HEK293T (cell line): ENCODE measurements at regions not wholly inside any gene's neighbourhood (a gene's known extent, or its start where the extent isn't known, plus 50 kb on each side); places are given as distances from the start of the nearest gene placed in this dataset.

ENCODE experiments used
- CTCF ChIA-PET: fragments of 350-600 bp; formaldehyde crosslinking; extraction: SDS; loops from one replicate; lab custom pipeline; 2021; ENCODE audit warnings: antibody characterized with exemption, inconsistent platforms; lab: Yijun Ruan, JAX
- POLR2A ChIA-PET: fragments of 350-600 bp; formaldehyde crosslinking; extraction: SDS; loops from one replicate; lab custom pipeline; 2020; ENCODE audit warnings: antibody characterized with exemption, inconsistent platforms; lab: Yijun Ruan, JAX
- DNase-seq: peaks from one replicate; pipeline ENCODE4 v3.0.0; 2012; ENCODE audit warnings: mixed read lengths; ENCODE audit errors: extremely low spot score
- ARNT ChIP-seq: fragments of 450-650 bp; IDR thresholded peaks from 2 replicates; pipeline ENCODE4 v1.6.1; 2017; ENCODE audit warnings: mild to moderate bottlenecking
- BHLHE40 ChIP-seq: fragments of 450-650 bp; IDR thresholded peaks from 2 replicates; pipeline ENCODE4 v1.6.1; 2016; ENCODE audit warnings: mild to moderate bottlenecking, moderate library complexity, borderline replicate concordance
- CTBP1 ChIP-seq: fragments of 450-650 bp; IDR thresholded peaks from 2 replicates; pipeline ENCODE4 v1.6.1; 2016; ENCODE audit warnings: borderline replicate concordance
- ELF4 ChIP-seq: fragments of 450-650 bp; IDR thresholded peaks from 2 replicates; pipeline ENCODE4 v1.6.1; 2017; ENCODE audit warnings: antibody characterized with exemption
- FOXA1 ChIP-seq: fragments of 450-650 bp; IDR thresholded peaks from 2 replicates; pipeline ENCODE4 v1.6.1; 2016; ENCODE audit warnings: mild to moderate bottlenecking
- FOXK2 ChIP-seq: fragments of 450-650 bp; IDR thresholded peaks from 2 replicates; pipeline ENCODE4 v1.6.1; 2016; ENCODE audit warnings: mild to moderate bottlenecking
- FOXM1 ChIP-seq: fragments of 450-650 bp; IDR thresholded peaks from 2 replicates; pipeline ENCODE4 v1.6.1; 2017; ENCODE audit warnings: mild to moderate bottlenecking, borderline replicate concordance
- HDGF ChIP-seq: fragments of 450-650 bp; IDR thresholded peaks from 2 replicates; pipeline ENCODE4 v1.6.1; 2017; ENCODE audit warnings: antibody characterized with exemption, borderline replicate concordance
- L3MBTL2 ChIP-seq: fragments of 450-650 bp; conservative IDR thresholded peaks from 2 replicates; pipeline ENCODE4 v1.6.1; 2016; ENCODE audit warnings: mild to moderate bottlenecking
- LEF1 ChIP-seq: fragments of 450-650 bp; IDR thresholded peaks from 2 replicates; pipeline ENCODE4 v1.6.1; 2017; ENCODE audit warnings: mild to moderate bottlenecking, borderline replicate concordance
- NFRKB ChIP-seq: fragments of 450-650 bp; IDR thresholded peaks from 2 replicates; pipeline ENCODE4 v1.6.1; 2016; ENCODE audit warnings: mild to moderate bottlenecking, moderate library complexity
- SP1 ChIP-seq: fragments of 450-650 bp; IDR thresholded peaks from 2 replicates; pipeline ENCODE4 v1.6.1; 2017
- SUZ12 ChIP-seq: fragments of 450-650 bp; IDR thresholded peaks from 2 replicates; pipeline ENCODE4 v1.6.1; 2016; ENCODE audit warnings: mild to moderate bottlenecking
- TARDBP ChIP-seq: fragments of 450-650 bp; IDR thresholded peaks from 2 replicates; pipeline ENCODE4 v1.6.1; 2016
- ZNF384 ChIP-seq: fragments of 450-650 bp; IDR thresholded peaks from 2 replicates; pipeline ENCODE4 v1.6.1; 2016
- TF ChIP-seq, protein P1 (sequence below): fragments of 450-650 bp; IDR thresholded peaks from 2 replicates; pipeline ENCODE4 v1.6.1; 2016

DNA sequence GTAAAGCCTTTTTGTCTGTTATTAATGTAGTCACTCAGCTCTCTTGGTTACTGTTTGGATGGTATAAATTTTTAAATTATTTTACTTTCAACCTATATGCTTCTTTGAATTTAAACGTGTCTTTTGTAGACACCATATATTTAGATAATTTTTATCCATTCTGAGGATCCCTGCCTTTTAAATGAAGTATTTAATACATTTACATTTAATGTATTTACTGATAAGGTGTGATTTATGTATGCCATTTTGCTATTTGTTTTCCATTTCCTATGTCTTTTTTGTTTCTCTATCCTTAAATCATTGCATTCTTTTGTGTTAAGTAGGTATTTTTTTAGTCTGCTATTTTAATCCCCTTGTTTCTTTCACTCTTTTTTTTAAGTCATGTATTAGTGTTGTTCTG is 238.0 kb downstream of the RAB28 start:
- DNase-seq = no peak
- POLR2A ChIA-PET = no interaction called here
- TF ChIP-seq ZNF384 (no peak), ELF4 (no peak), BHLHE40 (no peak), FOXM1 (no peak)
- CTCF ChIA-PET = no interaction called here

DNA sequence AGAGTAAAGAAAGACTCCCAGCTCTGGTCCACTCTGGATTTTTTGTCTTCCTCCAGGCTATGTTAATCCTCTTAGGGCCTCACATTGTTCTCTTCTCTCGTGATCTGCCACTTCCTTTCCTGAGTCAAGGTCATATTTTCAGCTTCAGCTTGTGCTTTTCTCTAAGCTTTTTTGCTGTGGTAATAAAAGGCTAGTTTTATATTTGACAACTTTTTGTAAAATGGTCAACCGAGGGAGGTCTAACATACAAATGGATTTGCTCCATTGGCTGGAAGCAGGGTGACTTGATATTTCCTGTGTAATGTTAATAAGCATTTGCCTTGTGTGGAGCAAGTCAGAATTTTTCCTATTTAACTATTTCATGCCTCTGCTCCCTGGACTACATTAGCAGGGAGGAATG is 239.7 kb downstream of the RAB28 start:
- POLR2A ChIA-PET = no interaction called here
- CTCF ChIA-PET = no interaction called here
- TF ChIP-seq FOXM1 = no peak
- no peak for TF ChIP-seq HDGF
- TF ChIP-seq ELF4 = no peak
- TF ChIP-seq CTBP1 = no peak
- no peak for TF ChIP-seq FOXK2
- no peak for TF ChIP-seq NFRKB
- no peak for TF ChIP-seq SUZ12
- TF ChIP-seq ARNT = no peak
- no peak for TF ChIP-seq BHLHE40
- TF ChIP-seq L3MBTL2 = no peak
- no peak for TF ChIP-seq SP1
- TF ChIP-seq, protein P1, sequence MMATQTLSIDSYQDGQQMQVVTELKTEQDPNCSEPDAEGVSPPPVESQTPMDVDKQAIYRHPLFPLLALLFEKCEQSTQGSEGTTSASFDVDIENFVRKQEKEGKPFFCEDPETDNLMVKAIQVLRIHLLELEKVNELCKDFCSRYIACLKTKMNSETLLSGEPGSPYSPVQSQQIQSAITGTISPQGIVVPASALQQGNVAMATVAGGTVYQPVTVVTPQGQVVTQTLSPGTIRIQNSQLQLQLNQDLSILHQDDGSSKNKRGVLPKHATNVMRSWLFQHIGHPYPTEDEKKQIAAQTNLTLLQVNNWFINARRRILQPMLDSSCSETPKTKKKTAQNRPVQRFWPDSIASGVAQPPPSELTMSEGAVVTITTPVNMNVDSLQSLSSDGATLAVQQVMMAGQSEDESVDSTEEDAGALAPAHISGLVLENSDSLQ = no peak
- TF ChIP-seq ZNF384 = no peak
- no peak for TF ChIP-seq TARDBP
- no peak for TF ChIP-seq LEF1
- no peak for TF ChIP-seq FOXA1
- no peak for DNase-seq

- ChIA-PET CTCF (no interaction called here), POLR2A (no interaction called here)
- no peak for DNase-seq
- no peak for TF ChIP-seq L3MBTL2
- TF ChIP-seq ZNF384 = no peak
- TF ChIP-seq TARDBP = no peak
- TF ChIP-seq LEF1 = no peak
- TF ChIP-seq FOXM1 = no peak
- no peak for TF ChIP-seq FOXA1
- no peak for TF ChIP-seq NFRKB
Measured at GRCh38 chr4:13243152-13243551, 241.0 kb downstream of the RAB28 start.

DNA sequence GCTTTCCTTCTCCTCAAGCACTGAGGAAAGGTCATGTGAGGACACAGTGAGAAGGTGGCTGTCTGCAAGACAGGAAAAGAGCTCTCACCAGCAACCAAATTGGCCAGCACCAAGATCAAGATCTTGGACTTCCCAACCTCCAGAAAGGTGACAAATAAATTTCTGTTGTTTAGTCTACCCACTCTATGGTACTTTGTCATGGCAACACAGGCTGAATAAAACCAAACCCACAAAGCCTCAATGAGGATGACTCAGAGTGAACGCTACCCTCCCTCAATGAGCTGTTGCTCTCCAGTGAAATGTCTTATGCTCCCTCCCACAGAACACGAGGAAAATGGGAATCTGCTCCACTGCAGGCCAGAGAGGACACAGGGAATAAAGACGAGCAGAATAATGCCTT is 244.1 kb downstream of the RAB28 start:
- ChIA-PET CTCF (no interaction called here), POLR2A (no interaction called here)
- TF ChIP-seq CTBP1 (no peak), SUZ12 (no peak), ELF4 (no peak), L3MBTL2 (no peak), NFRKB (no peak), ZNF384 (no peak), TARDBP (no peak), BHLHE40 (no peak), HDGF (no peak), LEF1 (no peak)
- TF ChIP-seq, protein P1 = no peak
- no peak for DNase-seq

GRCh38 chr4:13238936-13239335 is 245.2 kb downstream of the RAB28 start:
- ChIA-PET POLR2A (no interaction called here), CTCF (interaction anchor here (2.1 kb wide), 1 partner anchor 10 kb away, joined by 6 read pairs; no protein-coding TSS in a partner anchor)
- TF ChIP-seq FOXA1 = no peak
- TF ChIP-seq ARNT = no peak
- TF ChIP-seq BHLHE40 = no peak
- no peak for TF ChIP-seq SUZ12
- TF ChIP-seq ZNF384 = no peak
- TF ChIP-seq FOXM1 = no peak
- no peak for TF ChIP-seq TARDBP
- DNase-seq = no peak

DNA sequence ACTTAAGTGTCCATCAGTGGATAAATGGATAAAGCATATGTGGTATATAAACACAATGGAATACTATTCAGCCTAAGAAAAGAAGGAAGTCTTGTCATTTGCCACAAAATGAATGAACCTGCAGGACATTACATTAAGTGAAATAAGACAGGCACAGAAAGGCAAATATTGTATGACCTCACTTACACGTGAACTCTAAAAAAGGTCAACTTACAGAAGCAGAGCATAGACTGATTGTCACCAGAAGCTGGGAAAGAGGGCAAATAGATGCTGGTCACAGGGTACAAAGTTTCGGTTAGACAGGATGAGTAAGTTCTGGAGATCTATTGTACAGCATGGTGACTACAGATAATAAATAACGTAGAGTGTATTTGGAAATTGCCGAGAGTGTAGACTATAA is 247.7 kb downstream of the RAB28 start:
- POLR2A ChIA-PET = no interaction called here
- no peak for DNase-seq
- TF ChIP-seq SUZ12 (no peak), FOXK2 (no peak), TARDBP (no peak), ELF4 (no peak), FOXA1 (no peak), LEF1 (no peak), L3MBTL2 (no peak), NFRKB (no peak), FOXM1 (no peak), BHLHE40 (no peak), HDGF (no peak), SP1 (no peak), ZNF384 (no peak), ARNT (no peak)
- TF ChIP-seq, protein P1 = no peak
- CTCF ChIA-PET = no interaction called here

DNA sequence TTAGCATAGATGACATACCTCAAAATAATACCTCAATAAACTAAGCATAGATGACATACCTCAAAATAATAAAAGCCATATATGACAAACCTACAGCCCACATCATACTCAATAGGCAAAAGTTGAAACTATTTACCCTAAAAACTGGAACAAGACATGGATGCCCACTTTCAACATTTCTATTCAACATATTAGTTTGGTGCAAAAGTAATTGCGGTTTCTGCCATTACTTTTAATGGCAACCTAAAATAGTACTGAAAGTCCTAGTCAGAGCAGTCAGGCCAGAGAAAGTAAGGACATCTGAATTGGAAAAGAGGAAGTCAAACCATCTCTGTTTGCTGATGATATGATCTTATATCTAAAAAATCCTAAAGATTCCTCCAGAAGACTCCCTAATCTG is 250.4 kb downstream of the RAB28 start:
- ChIA-PET POLR2A (no interaction called here), CTCF (no interaction called here)
- DNase-seq = no peak
- peak; percentile 87 for TF ChIP-seq ELF4
- TF ChIP-seq HDGF = no peak
